CD1c-positive myeloid dendritic cell (primary cell): ENCODE measurements at regions not wholly inside any gene's neighbourhood (a gene's known extent, or its start where the extent isn't known, plus 50 kb on each side); places are given as distances from the start of the nearest gene placed in this dataset.
"Not testable (repeated sequence)": the region's sequence is repeated elsewhere in the genome, so short reads cannot be mapped to it uniquely, and the experiment has no call there.

ENCODE experiments used
- DNase-seq: peaks from one replicate; pipeline ENCODE4 v3.0.0-alpha.2; 2016; ENCODE audit errors: extremely low spot score

GRCh38 chr12:66733321-66733720 is 54.4 kb upstream of the GRIP1 start:
- DNase-seq: no peak

DNA sequence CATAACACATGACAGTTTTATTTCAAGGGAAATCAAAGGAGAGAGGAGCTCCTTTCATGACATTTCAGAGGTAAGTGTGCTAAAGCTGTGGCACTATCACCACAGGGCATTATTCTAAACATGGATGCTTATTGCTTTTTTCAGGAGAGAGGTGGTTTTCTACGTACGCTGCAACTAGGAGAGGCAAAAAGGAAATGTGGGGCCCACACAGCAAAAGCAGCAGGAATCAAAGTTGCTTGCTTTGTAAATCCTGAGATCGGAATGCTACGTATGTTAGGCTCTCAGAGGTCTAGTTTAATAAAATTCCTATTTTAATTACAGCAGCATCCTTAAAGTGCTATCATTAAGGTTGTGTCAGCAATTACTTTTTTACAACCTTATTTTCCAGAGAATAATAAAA is 55.0 kb upstream of the GRIP1 start:
- no peak for DNase-seq

DNA sequence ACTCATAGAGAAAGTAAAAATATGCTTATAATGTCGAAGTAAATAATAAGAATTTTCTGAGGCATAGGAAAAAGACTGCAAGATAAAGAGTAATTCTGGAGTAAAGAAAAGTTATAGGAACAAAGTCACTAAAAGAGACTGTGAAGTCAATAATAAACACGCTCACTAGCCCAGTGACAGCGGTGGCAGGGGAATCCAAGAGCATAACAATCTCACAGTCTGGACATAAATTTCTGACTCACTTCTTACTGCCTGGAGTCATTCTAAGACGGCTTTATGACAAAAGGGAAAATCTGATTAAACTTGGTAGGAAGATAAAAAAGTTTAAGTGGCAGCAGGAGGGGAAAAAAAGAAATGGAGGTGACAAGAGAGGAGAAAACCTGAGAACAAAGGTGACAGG is 56.4 kb upstream of the GRIP1 start:
- DNase-seq: no peak

- no peak for DNase-seq
These were observed 58.1 kb upstream of the GRIP1 start for GRCh38 chr12:66736931-66737330.

- DNase-seq: no peak
These were observed 60.4 kb upstream of the GRIP1 start for GRCh38 chr12:66739266-66739665.

DNA sequence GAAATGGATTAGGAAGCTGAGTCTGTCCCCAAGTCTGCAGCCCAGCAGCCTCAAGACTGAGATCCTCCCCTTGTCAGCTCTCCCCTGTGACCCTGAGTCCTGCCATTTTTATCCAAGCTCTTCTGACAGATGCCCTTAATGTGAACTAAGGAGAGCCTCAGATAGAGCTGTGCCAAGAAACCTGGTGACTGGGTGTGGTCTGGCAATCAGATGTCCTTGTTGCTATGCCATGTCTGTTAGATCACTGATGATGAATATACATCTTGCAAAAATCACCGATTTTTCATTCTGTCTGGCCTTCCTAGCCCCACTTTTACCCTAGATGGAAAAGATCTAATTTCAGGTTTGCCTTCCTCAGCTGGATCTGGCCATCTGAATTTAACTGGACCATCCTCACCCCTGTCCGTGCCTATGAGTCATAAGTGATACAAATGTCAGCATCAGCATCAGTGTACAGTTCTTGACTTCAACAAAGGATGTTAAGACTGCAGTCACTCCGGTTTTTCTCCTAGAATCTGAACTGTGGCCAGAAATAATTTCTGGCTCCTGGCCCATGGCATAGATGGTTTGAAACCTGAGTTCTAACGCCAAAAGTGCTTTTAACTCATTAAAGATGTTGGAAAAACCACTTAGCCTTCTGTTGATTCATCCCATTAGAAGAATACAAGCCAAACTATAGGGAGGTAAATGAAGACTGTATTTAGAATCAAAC is 61.2 kb upstream of the GRIP1 start:
- no peak for DNase-seq

- no peak for DNase-seq
These were observed 61.9 kb upstream of the GRIP1 start for GRCh38 chr12:66740732-66741131.

GRCh38 chr12:66741919-66742318 is 63.0 kb upstream of the GRIP1 start:
- no peak for DNase-seq

DNA sequence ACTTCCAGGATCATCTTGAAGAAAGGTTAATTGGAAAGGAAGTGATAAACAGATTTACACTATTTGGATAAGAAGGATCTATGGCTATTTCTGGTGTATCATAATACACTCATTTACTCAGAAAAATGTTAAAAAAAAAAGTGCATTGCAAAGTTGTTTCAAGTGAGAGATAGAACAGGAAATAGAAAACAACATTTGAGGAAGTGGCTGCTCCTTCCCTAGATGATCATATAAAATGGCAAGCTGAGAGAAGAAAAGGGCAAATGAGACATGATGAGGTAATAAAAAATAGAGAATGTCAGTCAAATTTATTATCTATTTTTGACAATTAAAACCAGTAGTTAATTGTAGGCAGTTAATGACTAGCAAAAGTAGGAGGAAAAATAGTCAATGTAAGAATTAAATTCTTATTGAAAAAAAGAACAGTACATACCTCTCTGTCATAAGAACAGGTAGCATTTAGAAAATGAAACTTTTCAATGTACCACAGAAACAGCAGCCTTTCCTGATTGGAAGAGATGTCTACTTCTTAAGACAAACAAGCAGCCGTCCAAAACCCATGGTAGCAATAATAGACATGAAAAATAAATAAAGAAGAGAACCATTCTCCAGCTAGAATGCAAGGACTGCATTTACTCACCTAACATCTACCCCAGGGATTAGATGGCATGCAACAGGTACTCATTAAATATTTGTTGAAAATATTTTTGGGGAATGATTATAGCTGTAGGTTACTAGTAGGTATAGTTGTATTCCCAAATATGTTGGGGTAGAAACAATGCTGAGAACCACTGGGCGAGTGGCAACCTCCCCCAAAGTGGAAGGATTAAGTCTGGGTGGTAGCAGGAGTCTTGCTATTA is 63.9 kb upstream of the GRIP1 start:
- no peak for DNase-seq

GRCh38 chr12:66744461-66744860 is 65.6 kb upstream of the GRIP1 start:
- no peak for DNase-seq

GRCh38 chr12:66744956-66745383 is 66.1 kb upstream of the GRIP1 start:
- no peak for DNase-seq

DNA sequence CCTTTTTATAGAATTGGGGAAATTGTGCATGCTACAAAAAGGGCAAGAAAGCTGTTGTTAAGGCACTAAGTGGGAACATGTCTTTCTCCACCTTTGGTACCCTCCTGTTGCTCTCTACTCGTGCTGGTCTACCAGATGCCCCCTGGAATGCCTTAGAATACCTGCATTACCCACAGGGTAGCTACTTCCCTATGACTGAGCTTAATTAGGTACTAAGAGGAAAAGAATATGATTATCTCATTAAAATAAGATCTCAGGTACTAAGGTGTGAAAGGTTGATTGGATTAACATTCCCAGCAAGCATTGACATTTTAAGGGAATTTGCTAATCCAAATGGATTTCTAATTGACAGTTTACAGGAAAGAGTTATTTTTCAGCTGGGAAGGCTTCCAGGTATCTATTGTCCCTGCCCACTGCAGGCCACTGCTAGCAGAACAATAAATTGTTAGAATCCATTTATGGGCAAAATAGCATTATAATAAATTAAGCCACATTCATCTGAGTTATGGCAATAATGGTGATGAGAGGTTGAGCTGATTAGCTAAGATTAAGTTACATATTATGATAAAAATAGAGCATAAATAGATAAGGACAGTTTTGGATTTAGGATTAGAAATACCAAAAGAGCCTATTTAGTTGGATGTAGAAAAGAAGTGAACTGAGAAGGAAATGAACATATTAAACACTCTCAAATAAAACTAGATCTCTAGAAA is 67.8 kb upstream of the GRIP1 start:
- DNase-seq: no peak

DNA sequence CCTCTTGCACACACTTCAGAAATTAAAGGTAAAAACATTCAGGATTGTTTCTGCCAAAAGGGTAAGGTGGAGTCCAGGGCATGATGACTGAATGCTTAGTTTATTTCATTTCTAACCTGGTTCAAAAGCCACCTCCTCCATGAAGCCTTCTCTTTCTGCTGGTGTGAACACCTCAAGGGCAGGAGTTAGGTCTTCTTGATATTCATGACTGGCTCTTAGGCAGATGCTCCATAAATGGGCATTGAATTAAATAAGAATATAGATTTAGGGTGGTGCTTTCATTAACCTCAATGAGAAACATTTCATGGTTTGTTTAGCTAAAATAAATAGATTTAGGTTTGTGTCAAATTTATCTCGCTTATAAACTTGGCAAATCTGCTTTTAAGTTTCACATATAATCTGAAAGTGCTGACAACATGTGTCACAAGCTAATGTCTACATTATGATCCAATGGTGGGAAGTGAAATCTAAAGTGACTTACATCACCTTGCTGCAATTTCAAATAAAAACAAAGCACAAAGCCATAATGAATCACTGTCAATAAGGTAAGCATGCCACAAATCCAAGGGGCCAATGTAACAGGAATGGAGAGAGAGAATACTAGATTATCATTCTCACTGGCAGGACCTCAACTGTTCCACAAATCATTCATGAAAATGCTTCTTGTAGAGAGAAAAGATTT is 72.7 kb upstream of the GRIP1 start:
- no peak for DNase-seq

DNA sequence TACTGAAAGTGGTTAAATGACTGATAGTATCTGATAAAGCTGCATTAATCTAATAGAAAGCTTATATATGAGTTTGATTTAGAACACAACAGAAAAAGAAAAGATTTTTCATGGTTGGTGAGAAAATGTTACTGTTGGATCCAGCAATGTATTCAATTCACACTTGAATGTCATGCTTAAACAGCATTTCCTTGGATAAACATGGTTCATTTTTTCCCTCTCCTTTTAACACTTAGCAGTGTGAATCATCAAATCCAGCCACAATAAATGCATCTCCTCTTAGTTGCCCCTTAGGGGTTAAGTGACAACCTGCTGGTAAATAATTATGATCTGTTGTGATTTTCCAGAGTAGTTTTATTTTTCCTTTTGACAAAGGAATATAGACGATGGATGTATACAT is 74.9 kb upstream of the GRIP1 start:
- DNase-seq: no peak

GRCh38 chr12:66755727-66756395 is 77.0 kb upstream of the GRIP1 start:
- DNase-seq: no peak

GRCh38 chr12:66756631-66757030 is 77.8 kb upstream of the GRIP1 start:
- DNase-seq: no peak

DNA sequence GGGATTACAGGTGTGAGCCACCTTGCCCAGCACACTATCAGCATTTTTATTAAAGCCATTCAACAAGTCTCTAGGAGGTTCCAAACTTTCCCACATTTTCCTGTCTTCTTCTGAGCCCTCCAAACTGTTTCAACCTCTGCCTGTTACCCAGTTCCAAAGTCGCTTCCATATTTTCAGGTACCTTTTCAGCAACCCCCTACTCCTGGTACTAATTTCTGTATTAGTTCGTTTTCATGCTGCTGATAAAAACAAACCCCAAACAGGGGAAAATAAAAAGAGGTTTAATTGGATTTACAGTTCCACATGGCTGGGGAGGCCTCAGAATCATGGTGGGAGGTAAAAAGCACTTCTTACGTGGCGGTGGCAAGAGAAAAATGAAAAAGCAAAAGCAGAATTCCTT is 81.2 kb upstream of the GRIP1 start:
- not testable (repeated sequence) for DNase-seq

DNA sequence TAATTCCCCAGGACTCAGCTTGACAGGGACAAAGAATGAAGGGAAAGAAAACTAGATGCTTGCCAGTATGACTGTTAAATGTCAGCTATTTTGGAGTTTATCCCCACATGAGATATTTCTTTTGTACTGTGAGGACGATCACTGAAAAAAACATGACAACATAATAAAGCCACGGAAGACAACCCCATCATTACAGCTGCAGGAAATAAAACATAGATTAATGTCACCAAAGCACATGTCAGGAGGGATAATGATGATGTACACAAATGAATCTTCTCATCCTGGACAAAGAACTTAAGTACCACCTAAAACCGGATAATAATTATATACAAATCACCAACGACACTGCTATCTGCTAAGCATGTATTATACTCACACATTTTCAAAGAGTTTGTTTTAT is 84.6 kb upstream of the GRIP1 start:
- DNase-seq: no peak

DNA sequence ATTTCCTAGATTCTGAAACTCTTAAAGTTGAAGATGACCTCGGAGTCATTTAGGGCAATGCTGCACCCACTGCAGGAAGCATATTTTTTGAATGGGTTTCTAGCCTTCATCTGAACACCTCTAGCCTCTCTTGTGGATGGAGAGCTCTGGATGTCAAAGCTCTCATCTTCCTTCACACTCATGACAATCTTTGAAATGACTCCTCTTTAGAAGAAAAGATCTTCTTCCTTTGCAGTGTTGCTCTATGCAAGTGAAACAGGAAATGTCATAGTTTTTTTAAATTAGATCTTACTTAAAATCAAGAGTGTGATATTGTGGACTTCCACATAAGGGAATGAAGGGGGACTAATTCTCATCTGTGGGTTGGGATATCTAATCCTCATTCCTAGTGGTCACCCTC is 86.3 kb upstream of the GRIP1 start:
- DNase-seq: no peak

DNA sequence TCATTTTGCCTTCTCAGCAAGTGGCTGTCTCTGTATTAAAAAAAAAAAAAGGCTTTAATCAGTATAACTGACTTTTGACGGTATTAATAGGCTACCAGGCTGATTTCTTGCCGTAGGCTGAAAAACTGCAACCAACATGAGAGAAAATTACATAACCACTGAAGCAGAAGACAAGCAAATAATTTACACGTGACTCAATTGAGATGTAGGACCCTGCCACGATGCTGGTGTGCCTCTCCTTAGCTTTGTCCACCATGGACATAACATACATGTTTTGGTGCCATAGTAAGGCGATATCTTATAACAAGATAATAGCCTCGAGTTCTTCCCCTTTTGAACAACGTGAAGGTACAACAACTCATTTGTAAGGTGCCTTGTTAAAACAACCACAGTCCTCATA is 88.7 kb upstream of the GRIP1 start:
- DNase-seq: no peak

GRCh38 chr12:66768293-66768692 is 89.4 kb upstream of the GRIP1 start:
- DNase-seq: no peak

GRCh38 chr12:66774929-66775328 is 96.1 kb upstream of the GRIP1 start:
- no peak for DNase-seq
